GM12878 (cell line): ENCODE measurements at regions not wholly inside any gene's neighbourhood (a gene's known extent, or its start where the extent isn't known, plus 50 kb on each side); places are given as distances from the start of the nearest gene placed in this dataset.

Experiments used
- ATAC-seq: fragments of 200-7000 bp; cut with Tn5 transposase; 3 replicates; pipeline ENCODE4 v1.9.1; 2020; ENCODE audit warnings: mild to moderate bottlenecking, moderate library complexity
- BruUV-seq: library from RNA; stranded (reverse); fragments of 400-500 nt; replicated peaks from 2 replicates; lab custom pipeline; 2021; lab: Mats Ljungman, UMichigan
- CTCF ChIA-PET: fragments of 300-600 bp; sonication (Branson Sonifier 250); formaldehyde crosslinking; extraction: SDS; loops from one replicate; lab custom pipeline; 2021; ENCODE audit warnings: inconsistent platforms; lab: Yijun Ruan, JAX
- POLR2A ChIA-PET: fragments of 350-600 bp; formaldehyde crosslinking; extraction: SDS; loops from one replicate; lab custom pipeline; 2021; ENCODE audit warnings: inconsistent platforms; lab: Charles Lee
- RAD21 ChIA-PET: fragments of 300-600 bp; sonication (Branson Sonifier 250); formaldehyde crosslinking; loops from one replicate; lab custom pipeline; 2023; ENCODE audit warnings: antibody characterized with exemption; ENCODE audit not compliant: unreplicated experiment; lab: Charles Lee
- SMC1A ChIA-PET: fragments of 300-600 bp; sonication (Branson Sonifier 250); formaldehyde crosslinking; loops from one replicate; lab custom pipeline; 2023; ENCODE audit not compliant: unreplicated experiment, uncharacterized antibody; lab: Charles Lee
- DNase-seq: peaks from one replicate; pipeline ENCODE4 v3.0.0-alpha.2; 2011; ENCODE audit warnings: low read depth, low spot score
- FAIRE-seq: peaks from 3 replicates; lab custom pipeline; 2011; peaks lifted over from hg19 to GRCh38; lab: Jason Lieb, UNC
- H2AFZ ChIP-seq: 2 replicates; pipeline ENCODE4 v1.6.0; 2011; ENCODE audit warnings: low read depth, low read length, control low read depth; ENCODE audit not compliant: control insufficient read depth
- H3K27ac ChIP-seq: 2 replicates; pipeline ENCODE4 v1.5.1; 2011; ENCODE audit warnings: control low read depth; ENCODE audit not compliant: control insufficient read depth, insufficient read depth
- H3K27me3 ChIP-seq, 2 experiments: replicated peaks in 1 of 2; 2 replicates each; pipeline versions ENCODE4 v1.6.0 to v1.6.1; 2011; ENCODE audit warnings: low read length in 1 of 2; ENCODE audit not compliant: control insufficient read depth in 2 of 2, insufficient read depth in 2 of 2
- H3K36me3 ChIP-seq, 2 experiments: 2 replicates each; pipeline ENCODE4 v1.5.1; 2011; ENCODE audit warnings: low read length in 1 of 2; ENCODE audit not compliant: control insufficient read depth in 2 of 2, insufficient read depth in 2 of 2
- H3K4me1 ChIP-seq: 2 replicates; pipeline ENCODE4 v1.6.1; 2011; ENCODE audit warnings: mild to moderate bottlenecking, low read length, moderate library complexity, mixed read lengths; ENCODE audit not compliant: control insufficient read depth, insufficient read depth
- H3K4me2 ChIP-seq: 2 replicates; pipeline ENCODE4 v1.6.0; 2011; ENCODE audit warnings: control low read depth; ENCODE audit not compliant: control insufficient read depth, insufficient read depth
- H3K4me3 ChIP-seq: fragments of 200-600 bp; sonication (generic); 2 replicates; pipeline ENCODE4 v1.5.1; 2016
- H3K79me2 ChIP-seq: 2 replicates; pipeline ENCODE4 v1.6.0; 2011; ENCODE audit warnings: low read length; ENCODE audit not compliant: control insufficient read depth, insufficient read depth
- H3K9ac ChIP-seq: 2 replicates; pipeline ENCODE4 v1.8.0; 2011; ENCODE audit warnings: low read length, control low read depth, mixed read lengths; ENCODE audit not compliant: control insufficient read depth, insufficient read depth
- H3K9me3 ChIP-seq: replicated peaks from 3 replicates; pipeline ENCODE4 v1.5.1; 2011; ENCODE audit warnings: mild to moderate bottlenecking, low read length; ENCODE audit not compliant: control insufficient read depth, insufficient read depth
- H4K20me1 ChIP-seq: 2 replicates; pipeline ENCODE4 v1.6.0; 2011; ENCODE audit not compliant: control insufficient read depth, insufficient read depth
- CBFB ChIP-seq: IDR thresholded peaks from 2 replicates; pipeline ENCODE4 v1.6.1; 2016; ENCODE audit warnings: antibody characterized with exemption, low read depth
- CEBPB ChIP-seq, 2 experiments: fragments of 150-350 bp in 1 of 2; IDR thresholded peaks; 2 replicates each; pipeline ENCODE4 v1.6.1; 2012 to 2014; ENCODE audit warnings: low read depth in 2 of 2, low read length in 2 of 2, borderline replicate concordance in 1 of 2, inconsistent platforms in 1 of 2
- CHD1 ChIP-seq: IDR thresholded peaks from 2 replicates; pipeline ENCODE4 v1.6.1; 2012; ENCODE audit warnings: low read depth, low read length, improper control_type of control experiment
- EED ChIP-seq: sonication (generic); IDR thresholded peaks from 2 replicates; pipeline ENCODE4 v1.6.1; 2016; ENCODE audit warnings: antibody characterized with exemption, low read depth
- HCFC1 ChIP-seq: fragments of 150-350 bp; IDR thresholded peaks from 2 replicates; pipeline ENCODE4 v1.6.1; 2014; ENCODE audit warnings: low read length
- HDAC2 ChIP-seq: fragments of 200-600 bp; sonication (generic); IDR thresholded peaks from 2 replicates; pipeline ENCODE4 v1.6.1; 2017
- HDGF ChIP-seq: fragments of 450-650 bp; IDR thresholded peaks from 2 replicates; pipeline ENCODE4 v1.6.1; 2016; ENCODE audit warnings: antibody characterized with exemption
- IRF4 ChIP-seq: IDR thresholded peaks from 2 replicates; pipeline ENCODE4 v1.6.1; 2011; ENCODE audit warnings: low read depth, low read length
- JUNB ChIP-seq: IDR thresholded peaks from 2 replicates; pipeline ENCODE4 v1.6.1; 2016; ENCODE audit warnings: antibody characterized with exemption, mild to moderate bottlenecking
- MEF2B ChIP-seq: fragments of 450-650 bp; IDR thresholded peaks from 2 replicates; pipeline ENCODE4 v1.6.1; 2018; ENCODE audit warnings: mild to moderate bottlenecking, moderate library complexity; ENCODE audit not compliant: partially characterized antibody, poor library complexity, severe bottlenecking
- NBN ChIP-seq: fragments of 450-650 bp; IDR thresholded peaks from 2 replicates; pipeline ENCODE4 v1.6.1; 2016
- NFIC ChIP-seq: IDR thresholded peaks from 2 replicates; pipeline ENCODE4 v1.6.1; 2012; ENCODE audit warnings: low read depth, mild to moderate bottlenecking, inconsistent platforms, low read length, moderate library complexity
- POLR2A ChIP-seq: IDR thresholded peaks from 2 replicates; pipeline ENCODE4 v1.6.1; 2011; ENCODE audit warnings: low read depth, mild to moderate bottlenecking, low read length
- RCOR1 ChIP-seq: conservative IDR thresholded peaks from 2 replicates; pipeline ENCODE4 v1.6.1; 2012; ENCODE audit warnings: low read depth, low read length, improper control_type of control experiment
- RELA ChIP-seq: fragments of 450-650 bp; IDR thresholded peaks from 2 replicates; pipeline ENCODE4 v1.8.0; 2014; ENCODE audit warnings: borderline replicate concordance; ENCODE audit not compliant: partially characterized antibody
- SPI1 ChIP-seq: IDR thresholded peaks from 2 replicates; pipeline ENCODE4 v1.6.1; 2011; ENCODE audit warnings: low read depth, mild to moderate bottlenecking, low read length, moderate library complexity, borderline replicate concordance; ENCODE audit not compliant: insufficient read depth
- SREBF1 ChIP-seq: IDR thresholded peaks from 2 replicates; pipeline ENCODE4 v1.6.1; 2012; ENCODE audit warnings: mild to moderate bottlenecking, low read length
- WRNIP1 ChIP-seq: IDR thresholded peaks from 2 replicates; pipeline ENCODE4 v1.6.1; 2011; ENCODE audit warnings: low read depth, low read length, improper control_type of control experiment, borderline replicate concordance
- ZNF24 ChIP-seq: fragments of 450-650 bp; IDR thresholded peaks from 2 replicates; pipeline ENCODE4 v1.6.1; 2017; ENCODE audit warnings: antibody characterized with exemption, mild to moderate bottlenecking
- WGBS: methylation state at CpG from one replicate; pipeline ENCODE4 v1.1.6; 2016; ENCODE audit warnings: low lambda C conversion rate; ENCODE audit not compliant: insufficient replicate concordance, insufficient coverage; ENCODE audit errors: missing lambda C conversion rate; 5-methylcytosine and 5-hydroxymethylcytosine counted together
- in situ Hi-C: fragments of 300-500 bp; cut with MboI; formaldehyde crosslinking; loops from 9 replicates; pipeline ENCODE4 v1.14.3; 2018; ENCODE audit warnings: mixed read lengths
- intact Hi-C: fragments of 100-400 bp; cut with micrococcal nuclease; formaldehyde crosslinking; loops from one replicate; pipeline ENCODE4 v1.14.2; 2022; ENCODE audit not compliant: unreplicated experiment
- TF ChIP-seq, protein P1 (sequence below): fragments of 450-650 bp; IDR thresholded peaks from 2 replicates; pipeline ENCODE4 v1.6.1; 2017; ENCODE audit warnings: mild to moderate bottlenecking, moderate library complexity

DNA sequence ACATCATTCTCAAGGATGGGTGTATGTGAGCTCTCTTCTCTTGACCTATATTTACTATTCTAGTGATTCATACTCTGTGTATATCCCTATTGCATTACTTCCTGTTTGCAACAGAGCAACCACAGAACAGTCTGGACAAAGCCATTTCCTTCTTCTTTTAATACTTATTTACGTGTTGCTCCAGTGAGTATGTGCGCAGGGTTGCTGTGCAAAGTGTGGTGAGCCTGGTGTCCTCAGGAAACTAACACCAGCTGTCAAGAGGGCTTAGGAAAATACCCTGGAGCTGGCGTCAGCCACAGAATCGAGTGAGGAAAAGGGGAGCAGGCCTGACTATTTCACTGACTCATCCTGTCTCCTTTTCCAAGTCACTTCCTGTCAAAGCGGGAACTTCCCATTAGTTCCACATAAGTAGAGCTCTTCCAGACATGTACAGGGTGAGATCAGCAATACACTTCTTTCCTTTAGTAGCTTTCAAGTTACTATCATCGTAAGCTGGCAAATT is 214.1 kb upstream of the COPS8 start (continued):
- TF ChIP-seq, protein P1, sequence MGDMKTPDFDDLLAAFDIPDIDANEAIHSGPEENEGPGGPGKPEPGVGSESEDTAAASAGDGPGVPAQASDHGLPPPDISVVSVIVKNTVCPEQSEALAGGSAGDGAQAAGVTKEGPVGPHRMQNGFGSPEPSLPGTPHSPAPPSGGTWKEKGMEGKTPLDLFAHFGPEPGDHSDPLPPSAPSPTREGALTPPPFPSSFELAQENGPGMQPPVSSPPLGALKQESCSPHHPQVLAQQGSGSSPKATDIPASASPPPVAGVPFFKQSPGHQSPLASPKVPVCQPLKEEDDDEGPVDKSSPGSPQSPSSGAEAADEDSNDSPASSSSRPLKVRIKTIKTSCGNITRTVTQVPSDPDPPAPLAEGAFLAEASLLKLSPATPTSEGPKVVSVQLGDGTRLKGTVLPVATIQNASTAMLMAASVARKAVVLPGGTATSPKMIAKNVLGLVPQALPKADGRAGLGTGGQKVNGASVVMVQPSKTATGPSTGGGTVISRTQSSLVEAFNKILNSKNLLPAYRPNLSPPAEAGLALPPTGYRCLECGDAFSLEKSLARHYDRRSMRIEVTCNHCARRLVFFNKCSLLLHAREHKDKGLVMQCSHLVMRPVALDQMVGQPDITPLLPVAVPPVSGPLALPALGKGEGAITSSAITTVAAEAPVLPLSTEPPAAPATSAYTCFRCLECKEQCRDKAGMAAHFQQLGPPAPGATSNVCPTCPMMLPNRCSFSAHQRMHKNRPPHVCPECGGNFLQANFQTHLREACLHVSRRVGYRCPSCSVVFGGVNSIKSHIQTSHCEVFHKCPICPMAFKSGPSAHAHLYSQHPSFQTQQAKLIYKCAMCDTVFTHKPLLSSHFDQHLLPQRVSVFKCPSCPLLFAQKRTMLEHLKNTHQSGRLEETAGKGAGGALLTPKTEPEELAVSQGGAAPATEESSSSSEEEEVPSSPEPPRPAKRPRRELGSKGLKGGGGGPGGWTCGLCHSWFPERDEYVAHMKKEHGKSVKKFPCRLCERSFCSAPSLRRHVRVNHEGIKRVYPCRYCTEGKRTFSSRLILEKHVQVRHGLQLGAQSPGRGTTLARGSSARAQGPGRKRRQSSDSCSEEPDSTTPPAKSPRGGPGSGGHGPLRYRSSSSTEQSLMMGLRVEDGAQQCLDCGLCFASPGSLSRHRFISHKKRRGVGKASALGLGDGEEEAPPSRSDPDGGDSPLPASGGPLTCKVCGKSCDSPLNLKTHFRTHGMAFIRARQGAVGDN = no peak
- TF ChIP-seq SREBF1 (no peak), MEF2B (no peak), SPI1 (no peak), WRNIP1 (no peak)

DNA sequence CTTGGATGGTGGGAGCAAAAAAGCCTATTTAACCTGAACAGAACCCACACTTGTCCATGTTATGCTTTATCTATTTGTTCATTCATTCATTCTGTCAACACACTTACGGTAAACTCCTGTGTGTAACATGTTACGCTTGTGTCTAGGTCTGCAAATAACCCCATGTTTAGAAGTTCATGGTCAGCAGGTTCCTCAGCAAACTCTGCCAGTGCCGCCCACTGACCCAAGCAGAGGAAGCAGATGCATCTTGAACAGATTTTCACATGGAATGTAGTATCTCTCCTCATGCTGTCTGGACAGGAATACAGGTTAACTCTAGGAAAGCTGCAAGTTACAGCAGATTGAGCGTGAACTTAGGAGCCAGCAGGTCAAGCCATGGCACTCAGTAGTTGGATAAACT is 213.7 kb upstream of the COPS8 start:
- TF ChIP-seq POLR2A = no peak
- no peak for TF ChIP-seq RELA
- TF ChIP-seq IRF4 = no peak
- TF ChIP-seq JUNB = no peak
- no peak for TF ChIP-seq RCOR1
- no peak for TF ChIP-seq HDAC2
- no peak for TF ChIP-seq CEBPB (IDR thresholded peaks at IDR 0.05; ENCODE audit: borderline replicate concordance in 1 of 2, low read depth in 2 of 2, low read length in 2 of 2)
- TF ChIP-seq HCFC1 = no peak
- no peak for TF ChIP-seq ZNF24
- no peak for TF ChIP-seq EED
- TF ChIP-seq NFIC = no peak
- TF ChIP-seq CBFB = no peak
- TF ChIP-seq WRNIP1 = no peak
- no peak for TF ChIP-seq HDGF
- TF ChIP-seq CHD1 = no peak
- TF ChIP-seq NBN = no peak
- Histone ChIP-seq H3K9me3 (no peaks in the 10 kb centered on the region; the same call in 2 of the 3 replicates), H3K27ac (no peak overlapping the region), H4K20me1 (no peaks in the 10 kb centered on the region), H3K79me2 (no peaks in the 10 kb centered on the region), H3K36me3 (no peaks in the 10 kb centered on the region), H3K4me2 (no peak overlapping the region), H3K4me3 (no peak overlapping the region), H2AFZ (no peak overlapping the region), H3K9ac (no peak overlapping the region), H3K27me3 (peaks cover 0 to 3% of the 10 kb centered on the region in 2 experiments; a peak in 3 of 4 replicates), H3K4me1 (no peaks in the 10 kb centered on the region)
- ATAC-seq = no peak
- POLR2A ChIA-PET = no interaction called here
- intact Hi-C loops = no loop called here
- 41% methylated on average over 4 of the region's 4 CpGs for WGBS
- in situ Hi-C loops = no loop called here
- CTCF ChIA-PET = no interaction called here
- SMC1A ChIA-PET = interaction anchor here (1.5 kb wide), 1 partner anchor 13 kb away, joined by 4 read pairs; no protein-coding TSS in a partner anchor
- RAD21 ChIA-PET = no interaction called here
- no TSS peak for BruUV-seq
- DNase-seq = no peak
- no peak for FAIRE-seq
